HFFc6 (cell line): ENCODE measurements at regions not wholly inside any gene's neighbourhood (a gene's known extent, or its start where the extent isn't known, plus 50 kb on each side); places are given as distances from the start of the nearest gene placed in this dataset.

Experiments
- DNase-seq: peaks from one replicate; pipeline ENCODE4 v3.0.0-alpha.2; 2018
- H3K27ac Mint-ChIP-seq: 2 replicates; pipeline ENCODE4 v1.8.0; 2020; ENCODE audit warnings: mild to moderate bottlenecking, mixed read lengths
- H3K27me3 Mint-ChIP-seq: 2 replicates; pipeline ENCODE4 v1.8.0; 2021; ENCODE audit warnings: mild to moderate bottlenecking, moderate library complexity, mixed read lengths; ENCODE audit not compliant: insufficient read depth
- H3K36me3 Mint-ChIP-seq: 2 replicates; pipeline ENCODE4 v1.8.0; 2021; ENCODE audit warnings: low read depth, mixed read lengths
- H3K4me1 Mint-ChIP-seq: 2 replicates; pipeline ENCODE4 v1.8.0; 2020; ENCODE audit warnings: low read depth, mixed read lengths
- H3K4me3 Mint-ChIP-seq: 2 replicates; pipeline ENCODE4 v1.8.0; 2020; ENCODE audit warnings: mild to moderate bottlenecking, moderate library complexity, mixed read lengths
- H3K9me3 Mint-ChIP-seq: 2 replicates; pipeline ENCODE4 v1.8.0; 2020; ENCODE audit warnings: mild to moderate bottlenecking, mixed read lengths
- TF ChIP-seq, protein P1 (sequence below): fragments of 200-600 bp; sonication (generic); IDR thresholded peaks from 2 replicates; pipeline ENCODE4 v1.5.0; 2021; ENCODE audit warnings: antibody characterized with exemption, mild to moderate bottlenecking

DNA sequence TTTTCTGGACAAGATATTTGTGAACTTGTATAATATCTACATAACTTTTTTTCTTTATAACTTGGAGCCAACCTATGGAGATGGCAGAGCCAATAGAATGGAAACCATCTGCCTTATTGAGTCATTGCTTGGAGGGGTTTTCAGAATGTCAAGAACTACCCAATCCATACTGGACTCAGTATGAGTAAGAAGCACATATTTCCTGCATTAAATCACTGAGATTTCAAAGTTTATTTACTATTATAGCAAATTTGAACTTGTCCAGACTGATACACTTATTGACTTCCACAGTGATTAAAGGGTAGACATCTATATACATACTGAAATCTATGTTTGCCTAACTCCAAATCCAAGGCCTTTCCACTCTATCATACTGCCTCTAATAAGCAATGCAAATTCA, 704.0 kb downstream of the KCNA4 start:
- H3K27ac Mint-ChIP-seq, result peak overlapping the region; percentile 91
- H3K36me3 Mint-ChIP-seq, result peaks cover 24% of the 10 kb centered on the region
- TF ChIP-seq, protein P1, sequence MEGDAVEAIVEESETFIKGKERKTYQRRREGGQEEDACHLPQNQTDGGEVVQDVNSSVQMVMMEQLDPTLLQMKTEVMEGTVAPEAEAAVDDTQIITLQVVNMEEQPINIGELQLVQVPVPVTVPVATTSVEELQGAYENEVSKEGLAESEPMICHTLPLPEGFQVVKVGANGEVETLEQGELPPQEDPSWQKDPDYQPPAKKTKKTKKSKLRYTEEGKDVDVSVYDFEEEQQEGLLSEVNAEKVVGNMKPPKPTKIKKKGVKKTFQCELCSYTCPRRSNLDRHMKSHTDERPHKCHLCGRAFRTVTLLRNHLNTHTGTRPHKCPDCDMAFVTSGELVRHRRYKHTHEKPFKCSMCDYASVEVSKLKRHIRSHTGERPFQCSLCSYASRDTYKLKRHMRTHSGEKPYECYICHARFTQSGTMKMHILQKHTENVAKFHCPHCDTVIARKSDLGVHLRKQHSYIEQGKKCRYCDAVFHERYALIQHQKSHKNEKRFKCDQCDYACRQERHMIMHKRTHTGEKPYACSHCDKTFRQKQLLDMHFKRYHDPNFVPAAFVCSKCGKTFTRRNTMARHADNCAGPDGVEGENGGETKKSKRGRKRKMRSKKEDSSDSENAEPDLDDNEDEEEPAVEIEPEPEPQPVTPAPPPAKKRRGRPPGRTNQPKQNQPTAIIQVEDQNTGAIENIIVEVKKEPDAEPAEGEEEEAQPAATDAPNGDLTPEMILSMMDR, result no peak
- peaks cover 86% of the 10 kb centered on the region for H3K4me1 Mint-ChIP-seq
- DNase-seq, result peak; percentile 38
- H3K4me3 Mint-ChIP-seq, result no peak overlapping the region
- H3K27me3 Mint-ChIP-seq, result no peaks in the 10 kb centered on the region
- no peaks in the 10 kb centered on the region for H3K9me3 Mint-ChIP-seq

DNA sequence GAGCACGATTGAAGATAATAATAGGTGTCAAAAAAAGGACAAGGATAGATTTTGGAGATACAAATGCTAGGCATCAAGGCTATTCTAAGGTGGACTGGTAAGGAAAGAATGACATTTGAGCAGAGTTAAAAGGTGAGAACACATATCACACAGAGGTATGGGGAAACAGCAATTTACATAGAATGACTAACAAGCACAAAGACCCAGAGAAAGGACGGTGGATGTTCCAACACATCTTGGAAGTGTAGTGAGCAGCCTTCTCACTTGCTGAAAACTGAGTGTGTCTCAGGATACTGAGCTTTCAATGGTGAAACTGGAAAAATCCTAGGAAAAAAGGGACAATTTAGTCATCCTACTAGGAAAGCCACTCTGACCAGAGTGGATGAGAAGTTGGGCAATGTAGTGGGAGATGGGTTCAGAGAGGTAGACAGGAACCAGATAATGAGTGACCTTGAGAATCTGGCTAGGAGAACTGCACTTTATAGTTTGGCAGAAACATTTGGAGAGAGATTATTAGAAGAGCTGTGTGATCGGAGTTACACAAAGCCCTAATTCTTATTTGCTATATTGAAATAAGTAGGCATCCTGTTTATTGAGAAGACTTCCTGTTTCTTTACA, 706.0 kb downstream of the KCNA4 start:
- Mint-ChIP-seq H3K27me3 (no peaks in the 10 kb centered on the region), H3K4me3 (peak overlapping the region; percentile 40), H3K36me3 (peaks cover 24% of the 10 kb centered on the region), H3K4me1 (peaks cover 86% of the 10 kb centered on the region), H3K9me3 (no peaks in the 10 kb centered on the region), H3K27ac (peak overlapping the region; percentile 91)
- TF ChIP-seq, protein P1, result no peak
- no peak for DNase-seq

DNA sequence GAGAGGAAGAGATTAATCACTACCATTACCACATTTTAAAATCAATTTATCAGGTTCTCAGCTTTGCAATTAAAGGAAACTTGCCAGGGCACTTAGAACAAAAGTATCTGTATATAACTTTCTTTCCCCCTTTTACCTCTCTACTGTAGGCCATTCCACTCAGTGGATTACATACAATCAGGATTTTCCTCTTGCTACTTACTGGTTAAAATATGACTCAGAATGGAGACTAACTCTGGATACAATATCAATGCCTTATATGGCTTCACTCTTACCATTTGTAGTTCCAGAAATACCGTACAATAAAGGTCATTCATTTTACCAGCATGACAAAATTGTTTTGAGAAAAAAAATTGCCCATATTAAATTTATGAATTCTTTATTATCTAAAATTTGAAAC, 706.8 kb downstream of the KCNA4 start:
- TF ChIP-seq, protein P1, result no peak
- Mint-ChIP-seq H3K4me1 (peaks cover 86% of the 10 kb centered on the region), H3K27ac (peak overlapping the region; percentile 88), H3K4me3 (peak overlapping the region; percentile 61), H3K9me3 (no peaks in the 10 kb centered on the region), H3K36me3 (peaks cover 24% of the 10 kb centered on the region), H3K27me3 (no peaks in the 10 kb centered on the region)
- DNase-seq, result peak; percentile 73

DNA sequence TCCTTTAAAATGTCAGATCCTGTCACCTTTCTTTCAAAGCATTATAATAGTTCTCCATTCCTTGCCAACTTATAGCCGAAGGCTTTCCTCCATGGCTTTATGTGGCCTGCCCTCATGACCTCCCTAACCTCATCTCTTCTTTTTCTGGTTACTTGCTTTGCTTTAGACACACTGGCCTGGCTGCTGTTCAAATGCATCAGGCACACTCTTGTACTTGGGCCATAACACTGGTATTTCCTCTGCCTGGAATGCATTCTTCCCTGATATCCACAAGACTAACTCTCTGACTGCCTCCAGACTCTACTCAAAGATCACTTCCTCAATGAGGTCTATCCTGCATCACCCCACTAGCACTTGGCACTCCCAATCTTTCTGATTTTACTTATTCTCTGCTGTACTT, 710.3 kb downstream of the KCNA4 start:
- peaks cover 20% of the 10 kb centered on the region for H3K36me3 Mint-ChIP-seq
- peak; percentile 85 for DNase-seq
- H3K9me3 Mint-ChIP-seq, result no peaks in the 10 kb centered on the region
- TF ChIP-seq, protein P1, result no peak
- peaks cover 86% of the 10 kb centered on the region for H3K4me1 Mint-ChIP-seq
- H3K4me3 Mint-ChIP-seq, result peak overlapping the region; percentile 14; the same call in 1 of the 2 replicates
- H3K27ac Mint-ChIP-seq, result peak overlapping the region; percentile 71
- no peaks in the 10 kb centered on the region for H3K27me3 Mint-ChIP-seq

DNA sequence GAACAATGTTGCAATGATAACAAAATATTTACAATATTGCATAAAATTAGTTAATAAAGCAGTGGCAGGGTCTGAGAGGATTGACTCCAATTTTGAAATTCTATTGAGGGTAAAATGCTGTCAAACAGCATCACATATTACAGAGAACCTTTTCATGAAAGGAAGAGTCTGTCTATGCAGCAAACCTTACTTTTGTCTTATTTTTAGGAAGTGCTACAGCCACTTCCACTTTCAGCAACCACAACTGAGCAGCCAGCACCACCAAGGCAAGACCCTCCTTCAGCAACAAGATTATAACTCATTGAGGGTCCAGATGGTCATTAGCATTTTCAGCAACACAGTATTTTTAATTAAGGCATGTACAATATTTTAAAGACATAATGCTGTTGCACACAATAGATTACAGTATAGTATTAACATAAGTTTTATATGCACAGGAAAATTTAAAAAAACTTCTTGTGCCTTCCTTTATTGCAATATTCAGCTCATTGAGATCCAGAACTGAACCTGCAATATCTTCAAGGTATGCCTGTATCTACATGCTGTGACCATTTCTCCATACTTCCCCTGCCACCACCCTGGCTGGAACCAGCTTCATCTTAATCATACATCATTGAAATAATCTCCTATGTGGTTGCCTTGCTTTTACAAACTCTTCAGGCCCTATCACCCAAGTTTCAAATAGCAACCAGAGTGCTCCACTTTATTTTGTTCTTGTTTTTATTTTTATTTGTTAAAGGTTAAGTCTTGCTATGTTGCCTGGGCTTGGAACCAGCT, 711.2 kb downstream of the KCNA4 start:
- Mint-ChIP-seq H3K4me3 (no peak overlapping the region), H3K36me3 (peaks cover 15% of the 10 kb centered on the region), H3K9me3 (no peaks in the 10 kb centered on the region), H3K4me1 (peaks cover 86% of the 10 kb centered on the region), H3K27ac (peak overlapping the region; percentile 71), H3K27me3 (no peaks in the 10 kb centered on the region)
- no peak for DNase-seq
- TF ChIP-seq, protein P1, result no peak
